OCI-LY3 (cell line): ENCODE measurements at regions not wholly inside any gene's neighbourhood (a gene's known extent, or its start where the extent isn't known, plus 50 kb on each side); places are given as distances from the start of the nearest gene placed in this dataset.

ENCODE experiments used
- H2AFZ ChIP-seq: fragments of 200-600, 300-600 bp; shearing (Covaris generic); 2 replicates; pipeline ENCODE4 v1.6.0; 2014; ENCODE audit warnings: antibody characterized with exemption, low read depth, low read length
- H3K27ac ChIP-seq: fragments of 200-600, 300-600 bp; sonication (generic); 2 replicates; pipeline ENCODE4 v1.5.1; 2014; ENCODE audit warnings: mild to moderate bottlenecking, low read length, moderate library complexity, mixed read lengths
- H3K27me3 ChIP-seq: fragments of 200-600, 300-600 bp; sonication (generic); 2 replicates; pipeline ENCODE4 v1.6.1; 2014; ENCODE audit warnings: low read depth, low read length, mixed read lengths
- H3K36me3 ChIP-seq: fragments of 200-600, 300-600 bp; sonication (generic); replicated peaks from 2 replicates; pipeline ENCODE3; 2014; ENCODE audit warnings: low read depth, low read length, mixed read lengths
- H3K4me1 ChIP-seq: fragments of 300-600, 200-600 bp; sonication (generic); 2 replicates; pipeline ENCODE4 v1.6.1; 2014; ENCODE audit warnings: low read length, mixed read lengths
- H3K4me2 ChIP-seq: fragments of 200-600, 300-600 bp; sonication (generic); 2 replicates; pipeline ENCODE4 v1.6.1; 2014; ENCODE audit warnings: low read length, mixed read lengths
- H3K4me3 ChIP-seq: fragments of 300-600, 200-600 bp; sonication (generic); 2 replicates; pipeline ENCODE4 v1.5.1; 2014; ENCODE audit warnings: antibody characterized with exemption, mild to moderate bottlenecking, low read length, moderate library complexity
- H3K79me2 ChIP-seq: fragments of 300-600, 200-600 bp; shearing (Covaris generic); 2 replicates; pipeline ENCODE4 v1.6.1; 2014; ENCODE audit warnings: mild to moderate bottlenecking, low read length, mixed read lengths
- H3K9ac ChIP-seq: fragments of 300-600, 200-600 bp; shearing (Covaris generic); 2 replicates; pipeline ENCODE4 v1.6.0; 2014; ENCODE audit warnings: mild to moderate bottlenecking, low read length, moderate library complexity
- H3K9me3 ChIP-seq: fragments of 200-600, 300-600 bp; shearing (Covaris generic); 2 replicates; pipeline ENCODE4 v1.6.1; 2014; ENCODE audit warnings: low read length, mixed read lengths; ENCODE audit not compliant: insufficient read depth
- H4K20me1 ChIP-seq: fragments of 200-600, 300-600 bp; sonication (generic); 2 replicates; pipeline ENCODE4 v1.6.1; 2016; ENCODE audit warnings: low read length, mixed read lengths; ENCODE audit not compliant: insufficient read depth
- EZH2phosphoT487 ChIP-seq: fragments of 200-600 bp; shearing (Covaris generic); IDR thresholded peaks from 2 replicates; pipeline ENCODE4 v1.6.1; 2018; ENCODE audit warnings: antibody characterized with exemption, mixed run types, low read depth
- TF ChIP-seq, protein P1 (sequence below): fragments of 200-600, 300-600 bp; sonication (generic); IDR thresholded peaks from 2 replicates; pipeline ENCODE4 v1.5.1; 2014; ENCODE audit warnings: antibody characterized with exemption, low read length, low read depth

DNA sequence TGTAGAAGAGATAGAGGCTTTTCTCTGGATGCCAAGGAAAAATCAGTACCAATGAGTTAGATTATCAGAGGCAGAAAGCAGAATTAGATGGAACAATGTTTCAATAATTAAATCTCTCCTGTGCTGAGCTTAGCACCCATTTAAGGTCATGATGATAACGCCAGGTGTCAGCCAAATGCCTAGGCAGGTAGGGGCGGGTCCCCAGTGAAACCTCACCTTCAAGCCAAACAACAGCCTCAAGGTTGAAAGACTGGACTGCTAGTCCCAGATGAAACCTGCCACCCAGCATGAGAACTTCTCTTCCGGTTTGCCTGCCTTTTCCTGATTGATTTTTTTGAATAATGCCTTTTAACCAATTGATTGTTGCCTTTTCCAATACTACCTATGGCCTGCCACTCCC, 363.0 kb downstream of the PLOD2 start:
- Histone ChIP-seq H3K27ac (no peak overlapping the region), H3K4me1 (no peaks in the 10 kb centered on the region), H3K4me3 (no peak overlapping the region), H3K4me2 (no peak overlapping the region), H3K9ac (no peak overlapping the region), H3K79me2 (no peaks in the 10 kb centered on the region), H3K9me3 (no peaks in the 10 kb centered on the region), H2AFZ (no peak overlapping the region), H3K36me3 (no peaks in the 10 kb centered on the region), H3K27me3 (no peaks in the 10 kb centered on the region), H4K20me1 (no peaks in the 10 kb centered on the region)
- TF ChIP-seq, protein P1, sequence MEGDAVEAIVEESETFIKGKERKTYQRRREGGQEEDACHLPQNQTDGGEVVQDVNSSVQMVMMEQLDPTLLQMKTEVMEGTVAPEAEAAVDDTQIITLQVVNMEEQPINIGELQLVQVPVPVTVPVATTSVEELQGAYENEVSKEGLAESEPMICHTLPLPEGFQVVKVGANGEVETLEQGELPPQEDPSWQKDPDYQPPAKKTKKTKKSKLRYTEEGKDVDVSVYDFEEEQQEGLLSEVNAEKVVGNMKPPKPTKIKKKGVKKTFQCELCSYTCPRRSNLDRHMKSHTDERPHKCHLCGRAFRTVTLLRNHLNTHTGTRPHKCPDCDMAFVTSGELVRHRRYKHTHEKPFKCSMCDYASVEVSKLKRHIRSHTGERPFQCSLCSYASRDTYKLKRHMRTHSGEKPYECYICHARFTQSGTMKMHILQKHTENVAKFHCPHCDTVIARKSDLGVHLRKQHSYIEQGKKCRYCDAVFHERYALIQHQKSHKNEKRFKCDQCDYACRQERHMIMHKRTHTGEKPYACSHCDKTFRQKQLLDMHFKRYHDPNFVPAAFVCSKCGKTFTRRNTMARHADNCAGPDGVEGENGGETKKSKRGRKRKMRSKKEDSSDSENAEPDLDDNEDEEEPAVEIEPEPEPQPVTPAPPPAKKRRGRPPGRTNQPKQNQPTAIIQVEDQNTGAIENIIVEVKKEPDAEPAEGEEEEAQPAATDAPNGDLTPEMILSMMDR = no peak
- no peak for TF ChIP-seq EZH2phosphoT487

DNA sequence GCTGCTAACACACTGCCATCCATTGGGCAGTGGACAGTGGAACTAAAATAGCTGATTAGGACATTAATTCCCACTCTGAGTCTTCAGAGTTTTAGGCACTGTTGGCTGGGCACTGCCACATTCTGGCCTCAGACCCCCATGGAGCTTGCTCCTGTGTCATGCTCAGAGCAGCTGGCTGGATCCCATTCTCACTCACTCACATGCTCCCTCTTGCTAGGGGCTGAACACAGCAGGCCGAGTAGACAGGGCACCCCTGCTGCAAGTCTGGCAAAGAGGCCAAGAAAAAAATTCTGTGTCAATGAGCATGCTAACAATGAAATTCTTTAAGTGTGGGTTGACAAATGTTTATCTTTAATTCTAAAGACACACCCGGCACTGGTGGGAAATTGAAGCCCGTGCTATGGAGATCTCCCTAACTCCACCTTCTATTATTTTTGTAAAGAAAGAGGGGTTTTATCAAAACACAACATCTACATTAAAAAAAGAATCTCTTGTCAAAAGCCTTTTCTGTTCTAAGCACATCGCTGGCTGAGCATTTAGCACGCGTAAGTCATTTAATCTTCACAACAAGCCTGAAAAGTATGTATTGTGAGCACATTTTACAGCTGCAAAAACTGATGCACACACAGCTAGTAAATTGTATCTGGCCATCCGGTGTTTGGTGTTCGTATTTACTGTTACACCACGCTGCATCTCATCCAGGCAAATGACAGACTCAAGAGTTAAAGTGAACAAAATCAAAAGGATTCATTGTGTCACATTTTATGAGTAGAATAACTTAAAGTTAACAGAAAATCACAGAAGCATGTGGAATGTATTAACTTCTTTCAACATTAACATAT, 362.1 kb downstream of the PLOD2 start:
- H3K79me2 ChIP-seq = no peaks in the 10 kb centered on the region
- no peaks in the 10 kb centered on the region for H3K36me3 ChIP-seq
- H3K27me3 ChIP-seq = no peaks in the 10 kb centered on the region
- H3K4me1 ChIP-seq = no peaks in the 10 kb centered on the region
- H3K27ac ChIP-seq = no peak overlapping the region
- no peak overlapping the region for H3K9ac ChIP-seq
- H4K20me1 ChIP-seq = no peaks in the 10 kb centered on the region
- H3K9me3 ChIP-seq = no peaks in the 10 kb centered on the region
- TF ChIP-seq EZH2phosphoT487 = no peak
- TF ChIP-seq, protein P1 = no peak
- H3K4me3 ChIP-seq = no peak overlapping the region
- no peak overlapping the region for H2AFZ ChIP-seq
- H3K4me2 ChIP-seq = no peak overlapping the region

DNA sequence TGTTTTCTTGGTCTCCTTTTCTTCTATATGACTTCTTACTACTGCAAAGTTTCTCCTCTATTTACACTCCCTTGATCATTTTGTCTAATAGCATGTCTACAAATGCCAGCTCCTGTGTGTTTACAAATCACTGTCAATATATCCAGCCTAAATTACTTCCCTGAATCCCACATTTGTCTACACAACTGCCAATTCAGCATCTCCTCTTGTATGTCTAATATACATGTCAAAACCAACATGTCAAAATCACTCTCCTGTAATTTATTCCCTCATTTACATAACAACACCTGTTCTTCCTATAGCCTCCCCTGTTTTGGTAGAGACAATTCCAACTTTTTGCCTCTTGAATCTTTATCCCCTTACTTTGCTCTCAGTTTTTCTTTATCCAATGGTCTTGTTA, 359.3 kb downstream of the PLOD2 start:
- H3K36me3 ChIP-seq = no peaks in the 10 kb centered on the region
- H3K9ac ChIP-seq = no peak overlapping the region
- no peak for TF ChIP-seq EZH2phosphoT487
- TF ChIP-seq, protein P1 = no peak
- no peaks in the 10 kb centered on the region for H4K20me1 ChIP-seq
- no peaks in the 10 kb centered on the region for H3K4me1 ChIP-seq
- no peak overlapping the region for H3K4me2 ChIP-seq
- no peak overlapping the region for H3K27ac ChIP-seq
- H3K79me2 ChIP-seq = no peaks in the 10 kb centered on the region
- no peaks in the 10 kb centered on the region for H3K27me3 ChIP-seq
- no peak overlapping the region for H2AFZ ChIP-seq
- no peaks in the 10 kb centered on the region for H3K9me3 ChIP-seq
- H3K4me3 ChIP-seq = no peak overlapping the region

DNA sequence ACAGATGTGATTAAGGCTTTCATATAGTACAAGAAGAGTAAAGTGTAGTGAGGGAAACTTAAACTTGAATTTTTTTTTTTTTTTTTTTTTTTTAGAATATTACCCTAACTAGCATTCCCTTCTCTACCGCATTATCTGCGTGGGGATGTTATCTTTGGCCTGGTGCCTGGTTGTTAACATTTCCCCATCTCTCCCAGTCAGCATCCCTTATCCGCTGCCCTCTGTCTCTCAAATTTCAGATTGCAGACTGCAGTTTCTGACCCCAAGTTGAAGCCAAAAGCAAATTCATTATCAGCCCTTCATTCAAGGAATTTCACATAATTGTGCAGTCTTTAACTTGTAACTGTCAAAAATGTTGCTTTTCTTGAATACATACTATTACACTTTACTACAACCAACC, 353.0 kb downstream of the PLOD2 start:
- Histone ChIP-seq H3K4me1 (no peaks in the 10 kb centered on the region), H3K4me3 (no peak overlapping the region), H3K27ac (no peak overlapping the region), H3K9me3 (no peaks in the 10 kb centered on the region), H3K36me3 (no peaks in the 10 kb centered on the region), H3K4me2 (no peak overlapping the region), H3K79me2 (no peaks in the 10 kb centered on the region), H3K27me3 (no peaks in the 10 kb centered on the region), H3K9ac (no peak overlapping the region), H4K20me1 (no peaks in the 10 kb centered on the region), H2AFZ (no peak overlapping the region)
- TF ChIP-seq, protein P1 = peak; percentile 21; the same call in 1 of the 2 replicates
- TF ChIP-seq EZH2phosphoT487 = no peak
